ENCODE measurements at regions not wholly inside any gene's neighbourhood (a gene's known extent, or its start where the extent isn't known, plus 50 kb on each side); places are given as distances from the start of the nearest gene placed in this dataset.
"Not testable (repeated sequence)": the region's sequence is repeated elsewhere in the genome, so short reads cannot be mapped to it uniquely, and the experiment has no call there.

GRCh38 chr2:2723064-2723463 lies 392.0 kb upstream of the MYT1L start:
- ATAC-seq (ENCODE audit: low read depth) (no peak), DNase-seq (no peak)
- H3K79me2 ChIP-seq (ENCODE audit: control insufficient read depth, insufficient read depth, low read length): no peaks in the 10 kb centered on the region
- no peak overlapping the region for H3K4me3 ChIP-seq (ENCODE audit: control extremely low read depth in 1 of 5, extremely low read depth in 1 of 5, insufficient read depth in 1 of 5, low read depth in 2 of 5, low read length in 4 of 5)
- no peaks in the 10 kb centered on the region for H3K27me3 ChIP-seq (replicated peaks in 1 of 4; ENCODE audit: control extremely low read depth in 1 of 4, control insufficient read depth in 3 of 4, insufficient read depth in 4 of 4, low read length in 3 of 4)
- no peak overlapping the region for H2AFZ ChIP-seq (ENCODE audit: insufficient read depth, low read depth, low read length, poor library complexity, severe bottlenecking)
- CTCF ChIA-PET: no interaction called here
- Mint-ChIP-seq H3K4me1 (no peaks in the 10 kb centered on the region), H3K27ac (no peak overlapping the region), H3K27me3 (no peaks in the 10 kb centered on the region), H3K4me3 (no peak overlapping the region), H3K9me3 (ENCODE audit: insufficient read depth) (no peaks in the 10 kb centered on the region)
- 82% methylated on average over 2 of the region's 3 CpGs for WGBS (ENCODE audit: insufficient coverage)
- no peak overlapping the region for H3K9ac ChIP-seq (ENCODE audit: low read length)
- no peak overlapping the region for H3K4me2 ChIP-seq (replicated peaks; ENCODE audit: low read depth, low read length, poor library complexity, severe bottlenecking)
- peaks cover 0 to 13% (median 0%) of the 10 kb centered on the region in 3 donors for H3K9me3 ChIP-seq (ENCODE audit: control extremely low read depth in 1 of 3, control insufficient read depth in 2 of 3, insufficient read depth in 1 of 3, low read length in 2 of 3)
- no peaks in the 10 kb centered on the region for H3K4me1 ChIP-seq (ENCODE audit: control insufficient read depth in 2 of 2, insufficient read depth in 2 of 2, low read length in 2 of 2)
- no peak overlapping the region for H3K27ac ChIP-seq (ENCODE audit: low read length in 2 of 2)
- POLR2A ChIA-PET: no interaction called here
- no peaks in the 10 kb centered on the region for H3K36me3 ChIP-seq (replicated peaks in 1 of 2; ENCODE audit: control extremely low read depth in 1 of 2, control insufficient read depth in 1 of 2, extremely low read depth in 1 of 2, insufficient read depth in 2 of 2, low read length in 1 of 2)
- no peak for TF ChIP-seq EZH2 (IDR thresholded peaks at IDR 0.05; ENCODE audit: borderline replicate concordance, insufficient read depth, low read depth, low read length, poor library complexity, severe bottlenecking)
- TF ChIP-seq, protein P1, sequence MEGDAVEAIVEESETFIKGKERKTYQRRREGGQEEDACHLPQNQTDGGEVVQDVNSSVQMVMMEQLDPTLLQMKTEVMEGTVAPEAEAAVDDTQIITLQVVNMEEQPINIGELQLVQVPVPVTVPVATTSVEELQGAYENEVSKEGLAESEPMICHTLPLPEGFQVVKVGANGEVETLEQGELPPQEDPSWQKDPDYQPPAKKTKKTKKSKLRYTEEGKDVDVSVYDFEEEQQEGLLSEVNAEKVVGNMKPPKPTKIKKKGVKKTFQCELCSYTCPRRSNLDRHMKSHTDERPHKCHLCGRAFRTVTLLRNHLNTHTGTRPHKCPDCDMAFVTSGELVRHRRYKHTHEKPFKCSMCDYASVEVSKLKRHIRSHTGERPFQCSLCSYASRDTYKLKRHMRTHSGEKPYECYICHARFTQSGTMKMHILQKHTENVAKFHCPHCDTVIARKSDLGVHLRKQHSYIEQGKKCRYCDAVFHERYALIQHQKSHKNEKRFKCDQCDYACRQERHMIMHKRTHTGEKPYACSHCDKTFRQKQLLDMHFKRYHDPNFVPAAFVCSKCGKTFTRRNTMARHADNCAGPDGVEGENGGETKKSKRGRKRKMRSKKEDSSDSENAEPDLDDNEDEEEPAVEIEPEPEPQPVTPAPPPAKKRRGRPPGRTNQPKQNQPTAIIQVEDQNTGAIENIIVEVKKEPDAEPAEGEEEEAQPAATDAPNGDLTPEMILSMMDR (IDR thresholded peaks at IDR 0.05): no peak
- no peaks in the 10 kb centered on the region for H4K20me1 ChIP-seq (ENCODE audit: control insufficient read depth, insufficient read depth, low read length, poor library complexity, severe bottlenecking)
- intact Hi-C loops (cut with micrococcal nuclease): no loop called here

DNA sequence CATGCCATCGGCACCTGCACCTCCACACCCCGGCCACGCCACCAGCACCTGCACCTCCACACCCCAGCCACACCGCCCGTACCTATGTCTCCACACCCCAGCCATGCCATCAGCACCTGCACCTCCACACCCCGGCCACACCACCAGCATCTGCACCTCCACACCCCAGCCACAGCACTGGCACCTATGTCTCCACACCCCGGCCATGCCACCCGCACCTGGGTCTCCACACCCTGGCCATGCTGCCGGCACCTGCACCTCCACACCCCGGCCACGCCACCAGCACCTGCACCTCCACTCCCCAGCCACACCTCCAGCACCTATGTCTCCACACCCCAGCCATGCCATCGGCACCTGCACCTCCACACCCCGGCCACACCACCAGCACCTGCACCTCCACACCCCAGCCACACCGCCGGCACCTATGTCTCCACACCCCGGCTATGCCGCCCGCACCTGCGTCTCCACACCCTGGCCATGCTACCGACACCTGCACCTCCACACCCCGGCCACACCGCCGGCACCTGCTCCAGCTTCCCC lies 390.3 kb upstream of the MYT1L start:
- POLR2A ChIA-PET: no interaction called here
- H3K4me3 ChIP-seq (ENCODE audit: control extremely low read depth in 1 of 5, extremely low read depth in 1 of 5, insufficient read depth in 1 of 5, low read depth in 2 of 5, low read length in 4 of 5): no peak overlapping the region
- H3K27ac ChIP-seq (ENCODE audit: low read length in 2 of 2): no peak overlapping the region
- no peaks in the 10 kb centered on the region for H3K36me3 ChIP-seq (replicated peaks in 1 of 2; ENCODE audit: control extremely low read depth in 1 of 2, control insufficient read depth in 1 of 2, extremely low read depth in 1 of 2, insufficient read depth in 2 of 2, low read length in 1 of 2)
- no peak overlapping the region for H3K4me2 ChIP-seq (replicated peaks; ENCODE audit: low read depth, low read length, poor library complexity, severe bottlenecking)
- H3K4me3 Mint-ChIP-seq: no peak overlapping the region
- no peaks in the 10 kb centered on the region for H4K20me1 ChIP-seq (ENCODE audit: control insufficient read depth, insufficient read depth, low read length, poor library complexity, severe bottlenecking)
- H3K4me1 ChIP-seq (ENCODE audit: control insufficient read depth in 2 of 2, insufficient read depth in 2 of 2, low read length in 2 of 2): no peaks in the 10 kb centered on the region
- TF ChIP-seq, protein P1 (IDR thresholded peaks at IDR 0.05): no peak
- no peak for TF ChIP-seq EZH2 (IDR thresholded peaks at IDR 0.05; ENCODE audit: borderline replicate concordance, insufficient read depth, low read depth, low read length, poor library complexity, severe bottlenecking)
- no peaks in the 10 kb centered on the region for H3K79me2 ChIP-seq (ENCODE audit: control insufficient read depth, insufficient read depth, low read length)
- no peak overlapping the region for H2AFZ ChIP-seq (ENCODE audit: insufficient read depth, low read depth, low read length, poor library complexity, severe bottlenecking)
- CTCF ChIA-PET: no interaction called here
- peaks cover 0 to 3% (median 0%) of the 10 kb centered on the region in 3 donors for H3K9me3 ChIP-seq (ENCODE audit: control extremely low read depth in 1 of 3, control insufficient read depth in 2 of 3, insufficient read depth in 1 of 3, low read length in 2 of 3)
- intact Hi-C loops (cut with micrococcal nuclease): no loop called here
- H3K27ac Mint-ChIP-seq: no peak overlapping the region
- H3K27me3 Mint-ChIP-seq: no peaks in the 10 kb centered on the region
- no peaks in the 10 kb centered on the region for H3K27me3 ChIP-seq (replicated peaks in 1 of 4; ENCODE audit: control extremely low read depth in 1 of 4, control insufficient read depth in 3 of 4, insufficient read depth in 4 of 4, low read length in 3 of 4)
- no peaks in the 10 kb centered on the region for H3K9me3 Mint-ChIP-seq (ENCODE audit: insufficient read depth)
- H3K9ac ChIP-seq (ENCODE audit: low read length): no peak overlapping the region
- WGBS (ENCODE audit: insufficient coverage): 87% methylated on average over 15 of the region's 23 CpGs
- DNase-seq (no peak), ATAC-seq (ENCODE audit: low read depth) (no peak)
- no peaks in the 10 kb centered on the region for H3K4me1 Mint-ChIP-seq

DNA sequence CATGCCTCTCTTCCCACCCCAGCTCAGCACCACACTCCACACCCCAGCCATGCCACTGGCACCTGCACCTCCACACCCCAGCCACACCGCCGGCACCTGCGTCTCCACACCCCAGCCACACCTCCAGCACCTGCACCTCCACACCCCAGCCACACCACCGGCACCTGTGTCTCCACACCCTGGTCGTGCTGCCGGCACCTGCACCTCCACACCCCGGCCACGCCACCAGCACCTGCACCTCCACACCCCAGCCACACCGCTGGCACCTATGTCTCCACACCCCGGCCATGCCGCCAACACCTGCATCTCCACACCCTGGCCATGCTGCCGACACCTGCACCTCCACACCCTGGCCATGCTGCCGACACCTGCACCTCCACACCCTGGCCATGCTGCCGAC lies 389.7 kb upstream of the MYT1L start:
- H3K9ac ChIP-seq (ENCODE audit: low read length); DNase-seq; H3K4me2 ChIP-seq (replicated peaks; ENCODE audit: low read depth, low read length, poor library complexity, severe bottlenecking); H3K79me2 ChIP-seq (ENCODE audit: control insufficient read depth, insufficient read depth, low read length); H2AFZ ChIP-seq (ENCODE audit: insufficient read depth, low read depth, low read length, poor library complexity, severe bottlenecking); POLR2A ChIA-PET; H3K27ac ChIP-seq (ENCODE audit: low read length in 2 of 2); H3K9me3 Mint-ChIP-seq (ENCODE audit: insufficient read depth); H4K20me1 ChIP-seq (ENCODE audit: control insufficient read depth, insufficient read depth, low read length, poor library complexity, severe bottlenecking); H3K9me3 ChIP-seq (ENCODE audit: control extremely low read depth in 1 of 3, control insufficient read depth in 2 of 3, insufficient read depth in 1 of 3, low read length in 2 of 3); H3K27me3 Mint-ChIP-seq; H3K4me1 Mint-ChIP-seq; CTCF ChIA-PET; H3K27me3 ChIP-seq (replicated peaks in 1 of 4; ENCODE audit: control extremely low read depth in 1 of 4, control insufficient read depth in 3 of 4, insufficient read depth in 4 of 4, low read length in 3 of 4); H3K27ac Mint-ChIP-seq; H3K4me1 ChIP-seq (ENCODE audit: control insufficient read depth in 2 of 2, insufficient read depth in 2 of 2, low read length in 2 of 2); H3K4me3 ChIP-seq (ENCODE audit: control extremely low read depth in 1 of 5, extremely low read depth in 1 of 5, insufficient read depth in 1 of 5, low read depth in 2 of 5, low read length in 4 of 5); H3K4me3 Mint-ChIP-seq; H3K36me3 ChIP-seq (replicated peaks in 1 of 2; ENCODE audit: control extremely low read depth in 1 of 2, control insufficient read depth in 1 of 2, extremely low read depth in 1 of 2, insufficient read depth in 2 of 2, low read length in 1 of 2); ATAC-seq (ENCODE audit: low read depth); intact Hi-C loops (cut with micrococcal nuclease): not testable (repeated sequence)
- WGBS (ENCODE audit: insufficient coverage): 100% methylated on average over 3 of the region's 14 CpGs
